COLO829 (cell line): ENCODE measurements at regions not wholly inside any gene's neighbourhood (a gene's known extent, or its start where the extent isn't known, plus 50 kb on each side); places are given as distances from the start of the nearest gene placed in this dataset.

Source experiments
- DNase-seq: peaks from one replicate; pipeline ENCODE4 v3.0.0; 2012; ENCODE audit warnings: low spot score

DNA sequence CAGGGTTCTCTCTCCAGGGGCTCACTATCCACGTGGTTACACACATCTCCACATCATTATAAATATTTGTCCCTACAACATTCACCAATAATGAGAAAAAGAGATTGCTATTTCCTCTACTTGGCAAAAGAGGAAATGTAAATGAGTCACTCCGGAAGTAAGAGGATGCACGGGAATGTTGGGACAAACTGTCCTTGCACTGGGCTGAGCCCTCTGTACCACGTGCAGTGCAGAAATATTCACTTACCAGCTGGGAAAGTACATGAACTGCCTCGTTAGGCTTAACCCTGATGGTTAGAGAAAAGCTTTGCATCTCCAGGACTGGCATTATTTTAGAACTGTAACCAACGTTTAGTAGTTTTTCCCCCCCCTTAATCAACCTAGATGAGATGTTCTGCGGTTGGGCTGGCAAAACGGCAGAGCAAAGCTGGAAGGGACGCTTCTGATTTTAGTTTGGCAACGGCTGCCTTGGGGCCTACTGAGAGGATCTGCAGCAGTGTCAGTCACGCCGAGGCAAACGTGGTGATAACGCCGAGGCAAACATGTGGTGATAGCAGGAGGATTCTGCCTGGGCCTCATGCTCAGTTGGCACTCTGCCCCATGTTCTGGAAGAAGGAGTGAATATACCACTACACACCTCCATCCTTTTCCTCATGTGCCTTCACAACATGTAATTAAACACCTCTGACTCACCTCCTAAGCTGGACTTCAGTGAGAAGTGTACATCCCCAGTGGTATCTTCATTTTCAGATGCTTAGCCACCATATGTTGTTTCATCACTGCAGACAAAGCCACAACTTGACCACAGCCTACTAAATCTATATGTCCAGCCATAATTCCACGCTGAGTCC is 661.4 kb upstream of the KLF4 start:
- no peak for DNase-seq

DNA sequence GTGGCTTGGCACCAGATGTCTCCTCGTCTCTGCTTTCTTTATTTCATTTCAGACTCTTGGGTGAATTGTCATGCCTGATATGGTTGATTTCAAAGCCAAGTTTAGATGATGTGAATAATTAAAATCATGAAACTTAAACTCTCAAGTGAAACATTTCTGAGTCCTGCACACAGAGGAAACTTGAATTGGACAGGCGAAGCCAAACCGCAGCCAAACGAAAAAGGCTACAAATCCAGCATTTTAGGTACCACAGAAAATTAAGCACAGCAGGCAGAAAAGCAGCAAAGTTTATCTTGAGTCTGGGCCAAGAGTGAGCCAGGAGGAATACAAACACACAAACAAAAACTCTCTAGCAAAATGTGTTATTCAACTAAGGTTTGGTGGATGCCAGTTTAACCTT is 659.8 kb upstream of the KLF4 start:
- DNase-seq: no peak

DNA sequence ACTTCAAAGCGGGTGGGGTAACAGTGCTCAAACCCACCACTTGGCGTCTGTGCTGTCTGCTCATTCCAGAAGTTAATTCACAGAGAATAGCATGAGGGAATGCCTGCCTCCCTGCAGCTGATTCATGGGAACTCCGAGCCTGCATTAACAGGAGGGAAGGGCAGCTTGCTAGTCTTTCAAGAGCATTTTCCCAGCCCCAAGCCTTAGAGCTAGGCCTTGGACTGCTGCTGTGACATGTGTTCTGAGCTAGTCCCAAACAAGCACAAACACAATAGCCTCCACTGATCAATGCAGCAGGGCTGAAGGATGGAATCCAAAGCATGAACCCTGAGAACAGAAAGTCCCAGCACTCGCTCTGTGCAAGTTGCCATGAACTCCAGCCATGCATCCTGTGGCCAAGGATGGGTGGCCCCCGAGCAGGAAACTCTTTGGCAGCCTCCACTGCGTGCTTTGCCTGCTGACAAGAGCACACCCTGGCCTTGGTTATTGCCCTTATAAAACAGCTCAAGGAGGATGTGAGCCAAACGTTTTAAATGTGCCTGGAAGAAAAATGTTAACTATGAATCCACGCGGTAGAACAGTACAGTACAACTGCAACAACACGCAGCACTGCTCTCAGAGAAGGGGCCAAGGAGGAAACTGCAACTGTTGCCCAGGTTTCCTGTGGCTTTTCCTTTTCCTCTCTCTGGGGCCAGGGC is 653.1 kb upstream of the KLF4 start:
- DNase-seq: no peak

DNA sequence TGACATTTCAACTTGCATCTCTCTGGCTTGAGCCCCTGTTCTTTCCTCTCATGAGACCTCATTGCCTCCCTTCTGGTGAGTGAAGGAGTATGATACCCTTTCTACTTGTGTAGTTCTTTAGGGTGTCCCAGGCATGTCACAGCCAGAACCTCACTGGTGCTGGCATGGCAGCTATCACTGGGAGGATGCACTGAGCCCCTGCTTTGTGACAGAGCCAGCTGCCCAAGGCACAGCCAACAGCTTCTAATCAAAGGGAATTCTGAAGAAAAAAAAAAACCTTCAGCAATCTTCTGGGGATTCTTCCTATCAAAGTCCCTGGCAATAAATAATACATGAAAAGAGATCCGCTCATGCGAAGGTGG is 652.6 kb upstream of the KLF4 start:
- DNase-seq: no peak

DNA sequence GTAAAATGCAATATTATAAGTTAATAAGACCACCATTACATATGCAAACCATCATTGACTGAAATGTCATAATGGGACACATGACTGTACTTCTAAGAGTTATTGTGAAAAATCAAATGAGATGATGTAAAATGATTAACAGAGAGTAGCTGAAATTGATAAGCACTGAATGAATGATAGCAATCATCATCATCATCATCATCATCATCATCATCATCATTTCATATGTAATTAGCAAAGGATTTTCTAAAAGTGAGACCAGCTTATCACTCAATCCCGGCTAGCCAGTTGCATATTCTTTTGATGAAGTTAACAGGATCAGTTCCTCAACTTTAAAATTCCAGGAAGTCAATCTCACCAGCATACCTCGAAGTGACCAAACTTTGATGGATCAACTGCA is 650.3 kb upstream of the KLF4 start:
- no peak for DNase-seq

DNA sequence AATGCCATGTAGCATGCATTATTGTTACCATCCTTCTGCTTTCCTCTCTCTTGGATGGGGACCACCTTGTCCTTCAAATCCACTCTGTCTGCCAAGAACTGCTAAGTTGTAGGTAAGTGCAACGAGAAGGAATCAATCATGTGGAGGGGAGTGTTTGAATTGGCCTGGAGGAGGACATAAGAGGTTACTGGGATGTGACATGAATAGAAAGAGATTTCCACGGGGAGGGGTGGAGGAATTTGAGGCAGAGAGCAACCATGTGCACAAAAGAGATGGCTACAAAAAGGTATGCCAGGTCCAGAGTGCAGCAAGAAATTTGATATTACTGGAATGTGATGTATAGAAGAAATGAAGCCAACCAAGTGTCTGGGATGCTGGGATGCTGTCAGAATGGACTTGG is 648.9 kb upstream of the KLF4 start:
- DNase-seq: no peak

DNA sequence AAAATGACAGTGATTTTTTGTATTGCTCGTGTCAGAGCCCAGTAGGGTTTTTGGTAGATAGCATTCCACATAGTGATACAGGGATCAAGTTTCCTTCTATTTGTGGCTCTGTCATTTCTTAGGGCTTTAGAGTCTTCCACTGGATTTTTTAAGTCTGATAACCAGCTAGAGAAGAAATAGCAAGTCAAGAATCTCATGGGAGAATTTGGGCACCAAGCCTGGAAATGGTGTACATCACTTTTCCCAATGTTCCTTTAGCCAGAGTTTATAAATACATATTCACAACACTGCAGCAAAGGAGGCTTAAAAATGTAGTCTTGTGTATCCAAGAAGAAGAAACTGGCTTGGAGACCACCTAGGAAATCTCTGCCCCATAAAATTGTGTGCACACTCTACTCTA is 647.1 kb upstream of the KLF4 start:
- DNase-seq: no peak

DNA sequence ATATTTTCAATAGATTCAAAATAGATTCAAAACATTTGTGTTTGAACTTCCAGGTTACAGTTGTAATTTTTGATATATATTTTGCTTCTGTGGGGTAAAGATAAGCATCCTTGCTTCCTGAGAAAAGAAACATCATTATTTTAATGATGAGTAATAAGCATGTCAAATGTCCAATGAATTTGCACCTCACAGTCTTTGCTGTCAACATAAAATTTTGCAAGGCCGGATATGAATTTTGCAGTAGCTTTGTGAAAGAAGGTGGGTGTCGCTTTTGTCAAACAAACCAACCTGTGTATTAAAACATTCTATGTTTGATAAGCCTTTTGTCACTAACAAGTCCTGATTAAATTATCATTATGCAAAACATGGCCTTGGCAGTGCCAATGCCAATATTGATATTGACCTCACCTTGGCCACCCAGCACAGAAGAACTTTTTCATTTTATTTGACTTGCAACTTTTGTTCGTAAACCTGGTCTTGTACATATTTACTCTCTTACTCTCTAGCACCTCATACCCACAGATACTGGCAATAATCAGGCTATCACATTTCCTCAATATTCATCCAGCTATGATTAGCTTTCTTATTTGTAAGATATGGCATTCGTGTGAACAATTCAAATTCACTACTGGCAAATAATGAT is 645.0 kb upstream of the KLF4 start:
- DNase-seq: no peak

DNA sequence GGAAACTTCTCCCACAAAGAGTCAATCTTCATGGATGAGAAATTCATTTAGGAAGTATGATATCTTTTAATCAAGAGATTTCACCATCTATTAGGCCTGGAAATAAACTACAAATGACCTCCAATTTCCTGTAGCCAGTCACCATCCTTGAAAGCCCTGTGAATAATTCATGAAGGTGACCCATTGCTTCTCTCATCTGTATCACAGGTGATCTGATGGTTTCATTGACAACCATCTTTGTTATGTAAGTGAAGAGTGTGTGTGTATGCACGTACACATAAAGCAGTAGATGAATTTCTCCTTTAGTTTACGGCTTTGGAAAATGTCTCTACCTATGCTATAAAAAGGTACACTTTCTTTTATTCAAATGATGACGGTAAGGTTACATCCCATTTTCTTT is 644.1 kb upstream of the KLF4 start:
- no peak for DNase-seq

DNA sequence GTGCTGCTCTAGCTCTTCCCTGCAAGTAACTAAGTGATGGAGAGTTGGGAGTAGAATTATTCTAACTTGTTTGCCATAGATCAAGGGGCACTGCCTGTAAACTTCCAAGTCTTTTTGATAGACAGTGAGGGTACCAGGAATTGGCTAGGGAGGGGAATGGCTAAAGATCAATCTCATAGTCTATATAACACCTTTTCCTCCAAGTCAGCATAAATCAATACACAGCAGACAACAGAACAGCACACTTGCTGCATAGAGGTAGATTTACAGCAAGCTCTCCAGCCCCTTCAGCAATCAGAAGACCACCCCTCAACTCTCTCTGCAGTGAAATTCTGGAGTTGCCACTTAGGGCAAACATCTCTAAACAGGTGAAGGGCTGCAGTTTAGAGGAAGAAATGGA is 643.5 kb upstream of the KLF4 start:
- DNase-seq: no peak

DNA sequence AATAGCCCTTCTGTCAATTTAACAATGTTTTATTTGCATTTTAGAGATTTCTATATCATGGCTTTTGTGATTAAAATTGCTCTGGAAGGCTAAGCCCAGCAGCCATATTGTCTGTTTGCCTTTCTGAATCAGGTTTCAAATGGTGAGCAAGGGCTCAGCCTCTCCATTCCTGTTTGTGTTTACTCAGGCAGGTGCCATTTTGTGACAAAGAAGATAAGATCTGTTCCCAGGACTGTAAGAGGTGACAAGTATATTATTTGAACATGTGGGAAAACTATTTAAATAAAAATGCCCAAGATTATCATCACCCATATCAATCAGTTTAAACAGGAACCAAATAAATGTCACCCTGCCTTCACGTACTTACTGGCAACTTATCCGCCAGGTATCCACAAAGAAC is 641.3 kb upstream of the KLF4 start:
- no peak for DNase-seq

DNA sequence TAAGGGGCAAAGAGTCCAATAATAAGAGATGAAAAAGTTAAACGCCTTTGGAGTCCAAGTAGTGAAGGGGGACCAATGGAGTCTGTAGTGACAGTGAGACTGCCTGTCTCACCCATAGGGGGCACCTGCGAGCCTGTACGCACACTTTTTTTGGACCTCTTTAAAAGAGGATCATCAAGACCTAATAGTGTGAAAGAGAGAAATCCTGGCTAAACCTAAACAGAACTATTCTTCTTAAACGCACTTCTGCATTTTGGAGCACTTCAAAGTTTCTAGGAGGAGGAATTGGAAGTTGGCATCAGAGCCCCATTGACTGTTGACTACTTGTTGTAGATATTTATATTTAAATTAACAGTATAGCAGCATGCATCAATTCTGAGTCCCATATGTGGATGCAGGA is 636.1 kb upstream of the KLF4 start:
- peak; percentile 9 for DNase-seq

DNA sequence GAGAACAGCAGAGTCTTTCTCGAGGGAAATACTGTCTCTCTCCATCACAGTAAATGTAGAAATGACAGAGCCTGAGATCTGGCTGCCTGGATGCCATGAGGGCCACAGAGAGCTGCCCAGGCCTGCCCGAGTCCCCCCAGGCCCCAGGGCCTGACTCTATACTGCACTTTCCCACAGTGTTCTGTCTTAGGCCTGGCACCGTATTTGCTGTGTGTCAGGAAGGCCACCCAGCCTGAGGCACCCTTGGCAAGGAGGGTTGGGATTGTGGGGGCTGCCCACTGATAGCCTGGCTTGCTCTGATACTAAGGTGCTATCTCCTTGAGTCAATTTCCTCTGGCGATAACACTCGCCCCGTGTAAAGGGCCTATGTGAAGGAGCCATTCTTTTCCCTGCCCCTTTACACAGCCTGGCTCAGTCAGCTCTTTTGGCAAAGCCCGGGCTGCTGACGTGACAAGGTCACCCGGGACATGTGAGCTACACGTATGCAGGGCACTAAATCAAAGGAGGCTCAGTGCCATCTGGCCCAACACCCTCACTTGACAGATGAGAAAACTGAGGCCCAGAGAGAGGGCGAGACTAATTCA is 630.1 kb upstream of the KLF4 start:
- DNase-seq: no peak

DNA sequence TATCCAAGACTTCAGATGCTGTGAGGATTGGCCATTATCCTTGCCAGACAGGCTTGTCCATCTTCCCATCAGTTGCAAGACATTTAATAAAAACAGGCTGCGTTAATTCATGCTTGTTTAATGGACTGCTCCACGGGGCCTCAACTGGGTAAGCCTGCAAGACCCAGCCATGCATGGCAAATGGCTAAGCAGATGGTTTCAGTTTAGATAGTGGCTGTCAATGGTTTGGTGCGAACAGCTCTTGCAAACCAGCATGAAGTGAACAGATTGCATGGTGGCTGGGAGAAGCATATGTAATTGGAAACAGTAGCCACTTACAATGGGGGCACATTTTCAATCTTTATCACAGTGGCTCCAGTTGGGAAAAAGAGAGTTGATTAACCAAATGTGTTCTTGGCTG is 628.2 kb upstream of the KLF4 start:
- no peak for DNase-seq

DNA sequence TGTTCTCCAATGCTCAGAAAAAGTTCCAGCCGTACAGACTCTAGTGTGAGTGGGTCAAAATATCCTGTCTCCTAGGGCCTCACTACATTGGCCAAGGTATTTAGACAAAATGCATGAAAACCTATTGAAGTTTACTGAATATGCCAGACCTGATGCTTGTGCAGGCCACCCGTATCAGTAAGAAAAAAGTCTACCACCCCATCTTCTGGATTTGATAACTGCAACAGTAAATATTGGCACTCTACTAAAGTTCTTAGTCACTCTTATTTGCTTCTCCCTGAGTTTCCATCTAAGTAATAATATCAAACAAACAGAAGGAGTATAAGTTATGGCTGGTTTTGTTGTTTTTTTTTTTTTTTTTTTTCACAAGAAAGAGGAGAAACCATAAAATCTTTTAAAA is 627.7 kb upstream of the KLF4 start:
- DNase-seq: no peak

DNA sequence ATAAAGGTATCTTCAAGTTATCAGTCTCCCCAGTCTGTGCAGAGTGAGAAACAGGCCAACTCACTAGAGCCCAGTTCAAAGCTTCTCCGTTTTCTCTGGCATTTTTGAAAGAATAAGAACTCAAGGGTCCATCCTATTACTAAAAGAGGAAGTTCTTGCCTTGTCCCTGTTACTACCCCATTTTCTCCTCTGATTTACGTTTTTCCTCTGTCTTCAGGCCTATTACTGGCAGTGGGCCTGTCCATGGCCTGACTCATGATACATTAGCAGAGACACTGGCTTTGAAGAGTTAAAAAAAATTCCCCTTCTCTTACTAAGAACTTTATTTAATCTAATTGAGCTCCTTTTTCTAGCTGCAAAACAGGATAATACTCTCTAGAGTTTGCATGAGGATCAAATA is 624.0 kb upstream of the KLF4 start:
- no peak for DNase-seq

DNA sequence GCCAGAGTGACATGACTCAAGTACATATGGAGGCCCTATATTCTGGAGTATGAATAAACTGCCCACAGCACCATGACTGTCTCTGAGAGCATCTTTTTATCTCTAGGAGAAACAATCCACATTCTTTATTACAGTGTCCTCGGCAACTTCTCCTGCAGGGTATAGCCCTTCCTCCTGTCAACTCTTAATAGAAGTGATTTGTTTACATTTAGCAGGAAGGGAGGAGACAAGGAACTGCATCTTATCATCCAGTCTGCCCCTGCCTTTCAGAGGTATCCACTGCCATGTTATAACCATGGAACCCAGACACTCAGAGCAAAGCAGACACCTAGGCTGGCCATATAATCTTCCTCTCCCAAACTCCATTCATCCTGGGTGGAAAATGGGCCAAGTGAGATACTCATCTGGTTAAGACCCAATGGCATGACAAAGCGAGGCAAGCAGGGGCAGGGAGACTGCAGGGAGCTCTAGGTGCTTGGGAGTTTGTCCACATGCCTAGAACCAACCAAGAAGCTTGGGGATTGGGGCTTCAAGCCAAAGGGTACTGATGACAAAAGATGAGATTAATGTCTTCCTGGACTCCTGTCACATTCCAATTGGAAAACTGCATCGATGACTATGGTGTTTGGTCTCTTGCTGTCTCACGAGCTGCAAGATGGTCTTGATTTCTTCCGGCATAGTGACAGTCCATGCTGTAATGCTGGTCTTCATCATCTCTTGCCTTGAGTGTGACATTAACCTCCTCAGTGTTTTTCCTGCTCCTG is 620.5 kb upstream of the KLF4 start:
- no peak for DNase-seq

DNA sequence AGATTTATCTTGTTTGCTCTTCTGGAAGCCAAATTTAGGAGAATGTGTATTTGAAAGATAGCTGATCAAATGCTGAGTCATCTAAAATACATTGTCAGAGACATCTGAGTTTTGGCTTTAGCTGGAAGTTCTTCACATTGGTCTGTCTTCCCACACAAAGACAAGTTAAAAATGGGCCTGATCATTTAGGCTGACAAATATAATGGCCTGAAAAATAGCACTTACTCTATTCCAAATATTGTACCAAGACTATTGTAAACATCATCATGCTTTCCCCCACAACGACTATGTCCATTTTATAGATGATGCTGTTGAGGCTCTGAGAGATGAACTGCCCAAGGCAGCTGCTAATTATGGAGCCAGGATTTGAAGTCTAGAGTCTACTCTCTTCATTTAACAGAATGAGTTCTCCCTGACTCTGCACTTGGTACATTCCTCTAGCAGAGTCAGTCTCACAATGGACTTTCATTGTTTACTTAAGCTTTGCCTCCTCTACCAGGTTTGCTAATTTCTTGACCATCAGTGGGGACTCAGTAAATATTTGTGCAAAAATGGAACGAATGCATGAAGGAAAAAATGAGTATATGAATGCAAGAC is 619.4 kb upstream of the KLF4 start:
- DNase-seq: no peak

DNA sequence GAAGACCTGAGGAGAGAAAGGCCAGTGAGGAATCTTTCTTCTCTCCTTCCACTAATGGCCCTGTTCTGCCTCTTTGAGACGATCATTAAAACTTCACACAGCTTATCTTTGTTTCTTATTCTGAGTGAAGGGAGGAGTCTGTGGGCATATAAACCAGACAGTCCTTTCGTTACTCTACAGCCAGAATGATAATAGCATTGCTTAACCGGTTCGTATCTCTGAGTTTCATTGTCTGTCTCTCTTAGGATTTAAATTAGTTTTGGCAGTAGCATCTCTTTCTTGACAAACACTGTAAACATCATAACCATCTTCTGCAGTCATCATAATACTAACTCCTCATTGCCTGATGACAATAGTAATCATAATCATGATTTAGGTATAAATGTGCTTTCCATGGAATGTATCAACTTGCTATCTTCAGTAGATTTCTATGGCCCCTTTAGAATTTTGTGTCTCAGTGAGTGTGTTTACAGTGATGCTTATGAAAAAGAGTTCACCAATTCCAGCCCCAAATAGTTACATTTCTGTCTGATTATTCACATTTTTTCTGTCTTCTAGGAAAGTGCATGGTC is 618.8 kb upstream of the KLF4 start:
- DNase-seq: no peak

DNA sequence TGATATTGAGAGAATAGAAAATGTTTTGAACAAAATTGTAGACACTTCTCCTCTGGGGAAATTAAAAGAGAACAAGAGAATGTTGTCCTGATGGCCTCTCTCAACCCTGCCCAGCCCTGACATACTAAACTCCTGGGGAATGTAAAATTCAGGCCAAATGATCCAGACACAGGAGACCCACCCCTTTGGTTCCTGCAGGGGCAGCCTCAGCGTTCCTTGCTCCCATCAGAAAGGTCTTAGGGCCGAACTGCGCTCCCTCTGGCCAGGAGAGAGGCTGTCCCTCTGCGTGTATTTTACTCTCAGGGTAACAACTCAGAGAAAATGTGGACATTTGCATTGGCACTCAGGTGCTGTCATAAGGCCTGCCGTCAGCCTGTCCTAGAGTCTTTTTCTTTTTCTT is 616.3 kb upstream of the KLF4 start:
- no peak for DNase-seq

DNA sequence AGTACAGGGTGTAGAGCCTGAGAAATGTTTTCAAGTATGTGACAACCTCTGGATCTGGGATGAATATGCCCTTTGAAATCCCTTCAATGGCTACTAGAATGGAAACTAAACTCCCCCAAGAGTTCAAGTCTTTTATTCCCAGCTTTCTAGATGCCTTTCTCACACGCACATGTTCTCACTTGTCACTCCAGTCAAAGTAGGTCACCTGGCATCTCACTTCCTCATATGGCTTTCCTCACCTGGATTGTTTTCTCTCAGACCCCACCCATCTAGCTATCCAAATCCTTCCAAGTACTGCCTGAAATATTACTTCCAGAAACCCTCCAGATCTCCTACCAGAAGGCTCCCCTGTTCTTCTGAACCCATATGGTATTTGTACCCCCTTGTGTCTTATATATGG is 615.4 kb upstream of the KLF4 start:
- no peak for DNase-seq
